Activated CD4-positive, alpha-beta T cell treated with anti-CD3 and anti-CD28 coated beads for 1 hour (primary cell): ENCODE measurements at regions not wholly inside any gene's neighbourhood (a gene's known extent, or its start where the extent isn't known, plus 50 kb on each side); places are given as distances from the start of the nearest gene placed in this dataset.
"Not testable (repeated sequence)": the region's sequence is repeated elsewhere in the genome, so short reads cannot be mapped to it uniquely, and the experiment has no call there.

Experiments
- DNase-seq: peaks from one replicate; pipeline ENCODE4 v3.0.0-alpha.2; 2020

GRCh38 chr5:51172903-51173626 lies 210.2 kb upstream of the ISL1 start:
- DNase-seq = no peak

GRCh38 chr5:51181208-51181894 lies 201.9 kb upstream of the ISL1 start:
- DNase-seq = no peak

- DNase-seq = no peak
Observed at GRCh38 chr5:51185850-51186329, 197.4 kb upstream of the ISL1 start.

GRCh38 chr5:51188001-51188591 lies 195.2 kb upstream of the ISL1 start:
- no peak for DNase-seq

GRCh38 chr5:51194671-51195070 lies 188.6 kb upstream of the ISL1 start:
- no peak for DNase-seq

GRCh38 chr5:51201024-51201423 lies 182.2 kb upstream of the ISL1 start:
- no peak for DNase-seq

- no peak for DNase-seq
Observed at GRCh38 chr5:51201708-51202107, 181.5 kb upstream of the ISL1 start.

- no peak for DNase-seq
Observed at GRCh38 chr5:51202161-51202560, 181.1 kb upstream of the ISL1 start.

- no peak for DNase-seq
Observed at GRCh38 chr5:51203598-51203997, 179.7 kb upstream of the ISL1 start.

- no peak for DNase-seq
Observed at GRCh38 chr5:51208296-51208695, 175.0 kb upstream of the ISL1 start.

- no peak for DNase-seq
Observed at GRCh38 chr5:51214746-51215145, 168.5 kb upstream of the ISL1 start.

GRCh38 chr5:51225789-51226742 lies 157.2 kb upstream of the ISL1 start:
- no peak for DNase-seq

- DNase-seq = no peak
Observed at GRCh38 chr5:51227963-51228470, 155.2 kb upstream of the ISL1 start.

GRCh38 chr5:51230336-51230735 lies 152.9 kb upstream of the ISL1 start:
- DNase-seq = no peak

GRCh38 chr5:51242456-51242855 lies 140.8 kb upstream of the ISL1 start:
- no peak for DNase-seq

- DNase-seq = not testable (repeated sequence)
Observed at GRCh38 chr5:51250957-51251356, 132.3 kb upstream of the ISL1 start.

GRCh38 chr5:51271261-51271660 lies 112.0 kb upstream of the ISL1 start:
- no peak for DNase-seq

- DNase-seq = no peak
Observed at GRCh38 chr5:51273021-51273420, 110.2 kb upstream of the ISL1 start.

GRCh38 chr5:51273871-51274270 lies 109.4 kb upstream of the ISL1 start:
- DNase-seq = no peak

- no peak for DNase-seq
Observed at GRCh38 chr5:51275428-51275827, 107.8 kb upstream of the ISL1 start.

GRCh38 chr5:51276250-51276649 lies 107.0 kb upstream of the ISL1 start:
- no peak for DNase-seq

- DNase-seq = no peak
Observed at GRCh38 chr5:51278539-51278938, 104.7 kb upstream of the ISL1 start.
